ENCODE measurements at regions not wholly inside any gene's neighbourhood (a gene's known extent, or its start where the extent isn't known, plus 50 kb on each side); places are given as distances from the start of the nearest gene placed in this dataset.

DNA sequence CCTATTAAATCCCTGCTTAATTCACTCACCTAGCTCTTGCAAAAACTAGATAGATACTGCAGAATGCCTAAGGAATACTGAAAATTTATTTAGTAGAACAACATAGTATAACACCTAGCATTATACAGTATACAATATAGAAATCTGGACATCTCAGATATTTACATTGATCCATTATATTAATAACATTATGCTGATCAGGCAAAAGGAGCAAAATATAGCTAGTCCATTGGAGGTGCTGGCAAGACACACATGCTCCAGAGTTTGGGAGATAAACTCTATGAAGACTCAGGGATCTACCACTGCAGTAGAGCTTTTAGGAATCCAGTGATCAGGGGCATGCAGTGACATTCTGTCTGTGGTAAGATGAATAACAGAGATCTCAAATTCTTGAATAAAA lies 357.6 kb downstream of the TBC1D4 start:
- DNase-seq = no peak

- no peak for DNase-seq
Measured at GRCh38 chr13:75123428-75123827, 358.5 kb downstream of the TBC1D4 start.

GRCh38 chr13:75120085-75120484 lies 361.9 kb downstream of the TBC1D4 start:
- no peak for DNase-seq

DNA sequence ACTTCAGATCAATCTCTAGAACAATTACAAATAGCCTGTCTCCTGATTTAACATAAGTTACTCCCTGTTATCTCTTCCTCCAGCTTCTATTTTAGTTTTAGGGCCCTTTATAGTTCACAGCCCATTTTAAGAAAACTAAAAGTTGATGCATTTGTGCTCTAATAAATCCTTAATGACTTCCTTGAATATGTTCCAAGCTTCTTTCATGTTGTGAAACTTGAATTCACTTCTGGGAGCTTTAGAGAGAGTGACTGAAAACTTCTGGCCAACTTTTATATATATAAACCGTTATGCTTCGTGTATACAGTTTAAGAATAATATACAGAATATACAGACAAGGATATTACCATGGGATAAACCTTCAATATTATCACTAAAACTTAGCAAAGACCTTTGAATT lies 366.8 kb downstream of the TBC1D4 start:
- DNase-seq = no peak

- DNase-seq = no peak
Measured at GRCh38 chr13:75103976-75104375, 378.0 kb downstream of the TBC1D4 start.

- no peak for DNase-seq
Measured at GRCh38 chr13:75102001-75102716, 379.8 kb downstream of the TBC1D4 start.

- no peak for DNase-seq
Measured at GRCh38 chr13:75101348-75101747, 380.6 kb downstream of the TBC1D4 start.

- DNase-seq = no peak
Measured at GRCh38 chr13:75092143-75092542, 389.8 kb downstream of the TBC1D4 start.

GRCh38 chr13:75091718-75092117 lies 390.3 kb downstream of the TBC1D4 start:
- no peak for DNase-seq

DNA sequence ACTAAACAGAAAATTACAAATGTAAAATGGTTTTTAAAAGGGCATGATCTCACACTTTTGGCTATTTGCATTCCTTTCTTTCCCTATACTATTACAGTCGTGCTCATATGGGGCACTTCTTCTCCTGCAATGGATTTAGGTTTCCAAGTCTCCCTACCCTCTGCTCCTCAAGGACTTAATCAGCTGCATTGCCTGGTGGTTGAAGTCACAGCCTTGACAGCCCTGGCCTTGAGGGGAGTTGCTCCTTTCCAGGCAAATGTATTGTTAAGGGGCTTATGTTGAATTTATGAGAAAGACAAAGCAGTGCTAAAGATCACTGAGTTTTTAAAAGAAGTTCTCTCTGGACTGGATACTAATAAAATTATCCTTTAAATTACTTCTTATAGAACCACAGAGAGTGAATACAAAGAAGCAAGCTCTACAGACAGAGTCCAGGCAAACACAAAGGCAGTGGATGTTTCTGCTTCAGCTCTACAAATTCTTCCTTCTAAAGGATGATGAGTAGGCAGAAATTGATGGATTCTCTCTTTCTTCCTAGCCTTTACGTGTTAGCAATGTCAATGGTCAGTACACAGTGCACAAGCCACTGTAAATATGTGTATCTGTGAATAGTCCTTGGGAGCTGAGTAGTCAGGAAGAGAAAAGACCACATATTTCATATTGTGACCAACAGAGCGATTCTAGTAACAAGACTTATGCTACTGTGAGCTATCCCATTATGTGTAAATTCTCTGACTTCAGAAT lies 390.9 kb downstream of the TBC1D4 start:
- DNase-seq = no peak

DNA sequence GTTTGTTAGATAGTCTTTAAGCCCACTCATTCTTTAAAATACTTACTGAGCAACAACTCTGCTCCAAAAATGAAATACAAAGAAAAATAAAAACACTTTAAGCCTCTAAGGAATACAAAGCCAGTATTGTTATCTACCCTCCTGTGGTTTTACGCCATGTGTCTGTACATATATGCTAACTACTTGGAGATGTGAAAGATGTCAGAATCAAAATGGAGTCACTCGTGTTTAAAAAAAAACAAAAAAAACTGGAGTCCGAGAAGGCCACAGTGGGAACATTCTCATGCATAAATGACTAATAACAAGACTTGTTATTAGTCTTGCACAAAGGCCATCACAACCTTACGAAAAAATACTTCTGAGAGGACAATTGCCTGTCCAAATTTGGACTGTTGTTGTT lies 393.1 kb downstream of the TBC1D4 start:
- no peak for DNase-seq

DNA sequence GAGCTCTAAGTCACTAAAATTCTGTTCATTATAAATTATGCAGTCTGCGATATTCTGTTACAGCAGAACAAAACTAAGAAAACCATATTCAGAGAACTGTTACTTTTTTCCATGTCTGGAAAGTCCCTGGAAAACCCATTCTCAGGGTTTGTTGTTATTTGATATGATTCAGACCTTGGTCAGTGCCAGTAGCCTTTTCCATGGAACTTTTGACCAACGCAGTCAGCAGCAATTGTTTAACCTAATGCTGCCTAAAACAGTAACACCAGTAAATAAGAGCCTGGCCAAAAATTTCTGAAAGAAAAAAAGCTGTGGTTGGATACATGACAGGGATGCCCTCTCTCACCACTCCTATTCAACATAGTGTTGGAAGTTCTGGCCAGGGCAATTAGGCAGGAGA lies 402.7 kb downstream of the TBC1D4 start:
- peak in 2 of 3 donors; percentile 0 to 20 for DNase-seq

DNA sequence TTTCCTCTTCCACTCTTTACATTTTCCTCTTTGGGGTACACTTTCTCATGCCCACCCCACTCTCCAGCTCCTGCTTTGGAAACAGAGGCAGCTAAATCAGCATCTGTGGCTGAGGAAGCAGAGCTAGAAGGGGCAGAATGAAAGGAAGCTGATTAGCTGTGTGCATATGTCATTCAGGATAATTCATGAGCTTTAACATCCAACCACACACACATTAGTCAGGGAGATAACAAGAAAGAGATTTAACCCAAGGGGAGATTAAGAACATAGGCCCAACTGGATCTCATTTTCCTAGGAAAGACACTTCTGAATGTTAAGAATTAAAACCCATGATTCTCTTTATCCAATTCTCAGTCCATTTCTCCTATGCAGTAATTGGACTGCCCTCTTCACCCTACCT lies 405.5 kb downstream of the TBC1D4 start:
- DNase-seq = no peak

GRCh38 chr13:75073786-75074185 lies 408.2 kb downstream of the TBC1D4 start:
- DNase-seq = no peak

GRCh38 chr13:75072891-75073290 lies 409.1 kb downstream of the TBC1D4 start:
- no peak for DNase-seq

DNA sequence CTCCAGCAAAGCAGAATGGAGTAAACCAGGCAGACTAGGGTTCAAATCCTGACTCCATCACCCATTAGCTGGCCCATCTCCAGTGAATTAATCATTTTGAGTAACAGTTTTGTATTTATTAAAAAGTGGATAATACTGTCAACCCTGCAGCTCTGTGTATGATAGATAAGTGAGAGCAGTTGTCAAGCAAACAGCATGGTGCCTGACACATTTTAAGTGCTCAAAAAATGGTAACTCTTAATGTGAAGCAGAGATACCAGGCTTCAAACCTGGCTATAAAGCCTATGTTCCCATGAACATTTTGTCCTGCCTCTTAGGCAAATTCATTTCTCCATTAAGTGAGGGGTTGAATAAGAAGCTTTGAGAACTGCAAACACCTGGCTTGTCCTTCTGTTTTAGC lies 409.6 kb downstream of the TBC1D4 start:
- DNase-seq = no peak

GRCh38 chr13:75071796-75072195 lies 410.2 kb downstream of the TBC1D4 start:
- no peak for DNase-seq

DNA sequence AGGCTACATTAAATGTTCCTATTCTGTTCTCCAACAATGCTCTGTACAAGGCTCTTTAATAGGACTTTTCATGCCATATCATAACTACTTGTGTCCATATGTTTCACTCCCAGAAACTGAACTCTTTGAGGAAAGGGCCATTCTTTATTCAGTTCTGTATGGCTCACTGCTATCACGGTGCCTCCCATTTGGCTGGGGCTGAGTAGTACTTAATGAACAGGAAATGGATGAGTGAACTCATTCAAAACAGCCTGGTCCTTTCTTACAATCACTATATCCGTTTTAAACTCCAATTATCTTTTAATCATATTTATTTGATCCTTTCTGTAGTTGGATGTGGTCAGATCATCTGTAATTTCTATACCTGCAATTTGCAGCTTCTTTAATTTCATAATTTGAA lies 410.6 kb downstream of the TBC1D4 start:
- no peak for DNase-seq

GRCh38 chr13:75061909-75062308 lies 420.1 kb downstream of the TBC1D4 start:
- no peak for DNase-seq

DNA sequence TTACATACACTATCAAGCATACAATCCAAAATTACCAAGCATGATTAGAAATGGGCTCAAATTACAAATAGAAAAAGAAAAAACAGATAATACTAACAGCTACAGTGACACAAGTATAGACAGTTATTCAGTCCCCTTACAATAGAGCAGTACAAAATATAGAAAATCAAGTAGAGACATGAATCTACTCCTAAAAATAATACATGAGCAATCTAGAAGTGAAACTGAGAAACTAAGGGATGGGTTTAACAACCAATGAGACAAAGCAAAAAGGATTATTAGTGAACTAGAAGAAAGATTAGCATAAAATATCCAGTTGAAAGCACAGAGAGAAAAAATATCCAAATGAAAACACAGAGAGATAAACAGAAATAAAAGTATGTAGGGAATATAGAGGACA lies 426.7 kb downstream of the TBC1D4 start:
- no peak for DNase-seq

DNA sequence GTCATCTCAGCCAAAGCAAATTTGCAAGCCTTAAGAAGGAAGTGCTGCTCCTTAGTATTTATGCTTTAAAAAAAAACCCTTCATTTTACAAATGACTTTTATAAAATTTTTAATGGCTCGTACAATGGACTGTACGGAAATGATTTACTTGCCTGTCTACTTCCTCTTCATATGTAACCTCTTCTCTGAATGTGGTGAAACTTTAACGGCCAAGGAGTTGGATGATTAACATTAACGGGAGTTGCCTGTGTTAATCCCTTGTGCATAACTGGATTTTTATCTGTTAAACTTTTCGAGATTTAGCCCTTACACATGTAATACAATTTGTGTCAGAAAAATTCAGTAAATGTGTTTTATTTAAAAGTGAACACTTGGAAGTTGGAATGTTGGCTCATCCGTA lies 429.4 kb downstream of the TBC1D4 start:
- DNase-seq = no peak

- DNase-seq = no peak
Measured at GRCh38 chr13:75050419-75051046, 431.4 kb downstream of the TBC1D4 start.

- no peak for DNase-seq
Measured at GRCh38 chr13:75049735-75050335, 432.1 kb downstream of the TBC1D4 start.

GRCh38 chr13:75042807-75043206 lies 439.2 kb downstream of the TBC1D4 start:
- no peak for DNase-seq
